ENCODE measurements at regions not wholly inside any gene's neighbourhood (a gene's known extent, or its start where the extent isn't known, plus 50 kb on each side); places are given as distances from the start of the nearest gene placed in this dataset.

DNA sequence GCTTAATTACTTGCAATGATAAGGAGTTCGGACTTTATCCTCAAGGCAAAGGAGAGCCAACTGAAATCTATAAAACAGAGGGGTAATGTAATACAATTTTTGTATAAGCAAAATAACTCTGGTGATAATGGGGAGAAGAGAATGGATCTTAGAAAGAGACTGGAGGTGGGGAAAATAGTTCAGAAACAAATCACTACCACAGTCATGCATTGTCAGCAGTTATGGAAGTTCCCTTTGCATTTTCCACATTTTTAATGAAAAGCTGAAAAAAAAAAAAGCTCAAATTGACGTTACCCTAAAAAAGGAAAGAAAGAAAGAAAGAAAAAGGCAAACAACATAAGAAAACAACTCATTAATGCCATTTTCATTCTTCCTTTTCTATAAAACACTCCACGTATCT is 337.6 kb upstream of the HSF2 start:
- TF ChIP-seq, protein P1, sequence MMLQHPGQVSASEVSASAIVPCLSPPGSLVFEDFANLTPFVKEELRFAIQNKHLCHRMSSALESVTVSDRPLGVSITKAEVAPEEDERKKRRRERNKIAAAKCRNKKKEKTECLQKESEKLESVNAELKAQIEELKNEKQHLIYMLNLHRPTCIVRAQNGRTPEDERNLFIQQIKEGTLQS (IDR thresholded peaks at IDR 0.05): no peak
- TF ChIP-seq, protein P1 (CRISPR knock-in tag; conservative IDR thresholded peaks at IDR 0.05): no peak
- 0 out of 2 replicates have a peak, but pooled peaks have one; percentile 21 for TF ChIP-seq ZNF316 (IDR thresholded peaks at IDR 0.05)
- Histone ChIP-seq H3K4me2 (ENCODE audit: insufficient read depth, low read length) (no peak overlapping the region), H3K36me3 (ENCODE audit: control insufficient read depth, insufficient read depth, low read length) (no peaks in the 10 kb centered on the region), H3K9ac (ENCODE audit: insufficient read depth in 1 of 2, low read depth in 2 of 2, low read length in 2 of 2) (no peak overlapping the region), H3K4me3 (no peak overlapping the region), H3K4me1 (replicated peaks in 1 of 2; ENCODE audit: control insufficient read depth in 2 of 2, insufficient read depth in 2 of 2, low read length in 2 of 2) (no peaks in the 10 kb centered on the region), H3K9me3 (replicated peaks; ENCODE audit: control insufficient read depth, insufficient read depth, low read depth, low read length) (no peaks in the 10 kb centered on the region), H3K79me2 (ENCODE audit: control insufficient read depth, insufficient read depth, low read length) (no peaks in the 10 kb centered on the region), H3K27me3 (ENCODE audit: control insufficient read depth in 2 of 2, insufficient read depth in 2 of 2, low read length in 2 of 2) (no peaks in the 10 kb centered on the region), H3K9me1 (ENCODE audit: control insufficient read depth, insufficient read depth, low read length) (no peaks in the 10 kb centered on the region), H2AFZ (ENCODE audit: low read depth, low read length) (no peak overlapping the region), H3K27ac (ENCODE audit: extremely low read depth, low read depth, low read length) (no peak overlapping the region), H4K20me1 (replicated peaks; ENCODE audit: control insufficient read depth, insufficient read depth, low read length) (no peaks in the 10 kb centered on the region)
- intact Hi-C loops (cut with micrococcal nuclease): no loop called here
- BruUV-seq (replicated peaks): no TSS peak
- FAIRE-seq: no peak
- DNase-seq (ENCODE audit: extremely low read depth in 1 of 4, low spot score in 3 of 4): no peak
- CTCF ChIA-PET (ENCODE audit: low intra/inter-chr PET ratio): no interaction called here
- in situ Hi-C loops (cut with MboI): no loop called here
- WGBS (ENCODE audit: insufficient coverage, low coverage, missing lambda C conversion rate): 3% methylated on average over 3 of the region's 3 CpGs
- ATAC-seq: no peak
- POLR2A ChIA-PET: no interaction called here

DNA sequence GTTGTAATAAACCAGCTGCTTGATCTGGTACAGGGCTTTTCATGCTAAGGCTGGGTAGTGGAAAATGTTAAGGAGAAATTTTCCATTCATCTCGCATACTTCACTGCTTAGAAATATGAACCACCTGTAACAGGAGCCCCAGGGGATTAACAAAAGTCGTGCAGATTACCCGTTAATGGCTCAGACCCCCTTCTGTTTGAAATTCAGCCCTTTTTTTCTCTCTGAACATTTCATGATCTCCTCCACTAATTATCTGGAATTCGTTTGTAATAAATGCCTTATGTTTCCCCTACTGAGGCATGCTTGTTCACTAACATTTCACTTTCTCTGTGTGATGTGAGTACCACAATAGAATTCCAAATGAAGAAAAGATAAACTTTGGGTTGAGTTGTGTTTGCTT is 336.4 kb upstream of the HSF2 start:
- Histone ChIP-seq H4K20me1 (replicated peaks; ENCODE audit: control insufficient read depth, insufficient read depth, low read length) (no peaks in the 10 kb centered on the region), H3K27ac (ENCODE audit: extremely low read depth, low read depth, low read length) (no peak overlapping the region), H3K9ac (ENCODE audit: insufficient read depth in 1 of 2, low read depth in 2 of 2, low read length in 2 of 2) (no peak overlapping the region), H3K79me2 (ENCODE audit: control insufficient read depth, insufficient read depth, low read length) (no peaks in the 10 kb centered on the region), H3K9me1 (ENCODE audit: control insufficient read depth, insufficient read depth, low read length) (no peaks in the 10 kb centered on the region), H3K36me3 (ENCODE audit: control insufficient read depth, insufficient read depth, low read length) (no peaks in the 10 kb centered on the region), H3K27me3 (ENCODE audit: control insufficient read depth in 2 of 2, insufficient read depth in 2 of 2, low read length in 2 of 2) (no peaks in the 10 kb centered on the region), H3K4me2 (ENCODE audit: insufficient read depth, low read length) (no peak overlapping the region), H3K4me1 (replicated peaks in 1 of 2; ENCODE audit: control insufficient read depth in 2 of 2, insufficient read depth in 2 of 2, low read length in 2 of 2) (no peaks in the 10 kb centered on the region), H3K4me3 (no peak overlapping the region), H2AFZ (ENCODE audit: low read depth, low read length) (no peak overlapping the region), H3K9me3 (replicated peaks; ENCODE audit: control insufficient read depth, insufficient read depth, low read depth, low read length) (no peaks in the 10 kb centered on the region)
- 0% methylated on average over 4 of the region's 4 CpGs for WGBS (ENCODE audit: insufficient coverage, low coverage, missing lambda C conversion rate)
- FAIRE-seq: no peak
- CTCF ChIA-PET (ENCODE audit: low intra/inter-chr PET ratio): no interaction called here
- BruUV-seq (replicated peaks): no TSS peak
- no peak for ATAC-seq
- POLR2A ChIA-PET: no interaction called here
- TF ChIP-seq KDM1A (IDR thresholded peaks at IDR 0.05) (no peak), ZNF347 (CRISPR knock-in tag; IDR thresholded peaks at IDR 0.05; ENCODE audit: low read depth) (no peak), MIER1 (IDR thresholded peaks at IDR 0.05; ENCODE audit: low read depth) (no peak), DACH1 (IDR thresholded peaks at IDR 0.05; ENCODE audit: partially characterized antibody) (no peak), WHSC1 (IDR thresholded peaks at IDR 0.05; ENCODE audit: low read length) (no peak), HDGF (IDR thresholded peaks at IDR 0.05) (no peak), XRCC4 (IDR thresholded peaks at IDR 0.05; ENCODE audit: extremely low read depth, insufficient read depth, insufficient read length) (no peak), BCOR (IDR thresholded peaks at IDR 0.05) (no peak)
- TF ChIP-seq, protein P2, sequence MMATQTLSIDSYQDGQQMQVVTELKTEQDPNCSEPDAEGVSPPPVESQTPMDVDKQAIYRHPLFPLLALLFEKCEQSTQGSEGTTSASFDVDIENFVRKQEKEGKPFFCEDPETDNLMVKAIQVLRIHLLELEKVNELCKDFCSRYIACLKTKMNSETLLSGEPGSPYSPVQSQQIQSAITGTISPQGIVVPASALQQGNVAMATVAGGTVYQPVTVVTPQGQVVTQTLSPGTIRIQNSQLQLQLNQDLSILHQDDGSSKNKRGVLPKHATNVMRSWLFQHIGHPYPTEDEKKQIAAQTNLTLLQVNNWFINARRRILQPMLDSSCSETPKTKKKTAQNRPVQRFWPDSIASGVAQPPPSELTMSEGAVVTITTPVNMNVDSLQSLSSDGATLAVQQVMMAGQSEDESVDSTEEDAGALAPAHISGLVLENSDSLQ (IDR thresholded peaks at IDR 0.05): no peak
- intact Hi-C loops (cut with micrococcal nuclease) (no loop called here), in situ Hi-C loops (cut with MboI) (no loop called here)
- DNase-seq (ENCODE audit: extremely low read depth in 1 of 4, low spot score in 3 of 4): no peak

Data from K562 (cell line).